ENCODE measurements at regions not wholly inside any gene's neighbourhood (a gene's known extent, or its start where the extent isn't known, plus 50 kb on each side); places are given as distances from the start of the nearest gene placed in this dataset.

- no peak overlapping the region for H3K23ac ChIP-seq (ENCODE audit: insufficient read length, low read depth, low read length)
- no peak overlapping the region for H2BK12ac ChIP-seq (ENCODE audit: insufficient read length, low read depth, low read length)
- no peak overlapping the region for H2BK15ac ChIP-seq (ENCODE audit: low read depth, low read length)
- no peak overlapping the region for H3K56ac ChIP-seq (ENCODE audit: insufficient read length, low read depth, low read length)
- H2AFZ ChIP-seq (ENCODE audit: low read length), result no peak overlapping the region
- H3K18ac ChIP-seq (ENCODE audit: insufficient read length, low read depth, low read length), result no peak overlapping the region
- no peak overlapping the region for H4K5ac ChIP-seq (ENCODE audit: insufficient read length, low read depth, low read length)
- H2BK120ac ChIP-seq (ENCODE audit: low read depth, low read length, poor library complexity, severe bottlenecking), result no peak overlapping the region
- H3K27ac ChIP-seq (ENCODE audit: insufficient read length, low read depth, low read length), result no peak overlapping the region
- no peaks in the 10 kb centered on the region for H4K20me1 ChIP-seq (ENCODE audit: control insufficient read depth, insufficient read depth, insufficient read length)
- no peak overlapping the region for H3K4me2 ChIP-seq (ENCODE audit: insufficient read depth, insufficient read length, low read length)
- H3K79me2 ChIP-seq (ENCODE audit: insufficient read depth, low read length), result no peaks in the 10 kb centered on the region
- no peaks in the 10 kb centered on the region for H3K9me3 ChIP-seq (ENCODE audit: control insufficient read depth, low read depth, low read length)
- H4K91ac ChIP-seq (ENCODE audit: insufficient read length, low read depth, low read length), result no peak overlapping the region
- H3K4me1 Mint-ChIP-seq, result peaks cover 24 to 31% of the 10 kb centered on the region in 2 experiments
- no peaks in the 10 kb centered on the region for H3K27me3 ChIP-seq (ENCODE audit: insufficient read depth, low read length)
- H3K79me1 ChIP-seq (ENCODE audit: insufficient read depth, low read depth, low read length, poor library complexity, severe bottlenecking), result no peaks in the 10 kb centered on the region
- no peak overlapping the region for H3K27ac Mint-ChIP-seq
- no peak overlapping the region for H2BK5ac ChIP-seq (ENCODE audit: insufficient read length, low read length)
- H3K14ac ChIP-seq (ENCODE audit: insufficient read depth, low read length), result no peak overlapping the region
- no peak overlapping the region for H3K4me3 Mint-ChIP-seq
- peaks cover 3% of the 10 kb centered on the region; the same call in 1 of the 2 replicates for H3K4me1 ChIP-seq (ENCODE audit: insufficient read depth, low read length)
- H3K9ac ChIP-seq (ENCODE audit: extremely low read depth, insufficient read length, low read length), result no peak overlapping the region
- WGBS (ENCODE audit: extremely low coverage, insufficient read length, low lambda C conversion rate), result no CpG with 5 or more reads among the region's 2 CpGs
- no peak overlapping the region for H2AK5ac ChIP-seq (ENCODE audit: insufficient read length, low read length)
- TF ChIP-seq CTCF (conservative IDR thresholded peaks at IDR 0.05), result no peak
- no peak overlapping the region for H2BK20ac ChIP-seq (ENCODE audit: low read depth, low read length, poor library complexity, severe bottlenecking)
- H3K9me3 Mint-ChIP-seq, result peaks cover under 1 to 3% of the 10 kb centered on the region in 2 experiments; a peak in 3 of 5 replicates
- H3K27me3 Mint-ChIP-seq (ENCODE audit: low read depth), result no peaks in the 10 kb centered on the region
- H3K23me2 ChIP-seq (ENCODE audit: insufficient read length, low read depth, low read length, poor library complexity, severe bottlenecking), result no peaks in the 10 kb centered on the region
- no peak overlapping the region for H3K4ac ChIP-seq (ENCODE audit: low read depth, low read length)
- peaks cover under 1% of the 10 kb centered on the region in 3 experiments; a peak in 3 of 7 replicates for H3K36me3 Mint-ChIP-seq (ENCODE audit: insufficient read depth in 1 of 3, low read depth in 3 of 3)
- no peak overlapping the region for H4K8ac ChIP-seq (replicated peaks; ENCODE audit: insufficient read length, low read depth, low read length)
- DNase-seq, result no peak
- H3T11ph ChIP-seq (ENCODE audit: low read length), result no peak overlapping the region
These were observed 136.2 kb upstream of the PFN2 start for GRCh38 chr3:150106740-150107428.
